Stimulated activated CD4-positive, alpha-beta T cell treated with anti-CD3 and anti-CD28 coated beads, Interleukin-4, amount 100 ng/mL, for 48 hours (primary cell): ENCODE measurements at regions not wholly inside any gene's neighbourhood (a gene's known extent, or its start where the extent isn't known, plus 50 kb on each side); places are given as distances from the start of the nearest gene placed in this dataset.

Experiments
- DNase-seq, 2 donors: peaks; one replicate each; pipeline ENCODE4 v3.0.0-alpha.2; 2020; ENCODE audit warnings: low read depth in 2 of 2

DNA sequence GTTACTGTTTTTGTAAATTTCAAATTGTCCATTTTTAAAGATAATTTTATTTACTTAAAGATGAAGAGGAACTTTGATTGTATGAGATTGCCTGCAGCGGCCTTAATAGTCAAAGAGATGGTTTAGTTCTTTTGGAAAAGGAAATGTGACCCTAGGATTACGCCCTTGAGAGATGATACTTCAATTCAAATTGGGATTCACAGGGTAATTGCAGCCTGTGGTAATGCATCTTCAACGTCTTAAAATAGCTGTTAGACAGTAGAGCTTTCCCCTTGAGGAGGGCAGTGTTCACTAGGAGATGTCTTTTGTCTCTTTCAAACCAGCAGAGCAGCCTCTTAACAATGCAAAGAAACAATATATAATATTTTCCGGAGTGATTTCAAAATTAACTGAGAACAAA lies 127.1 kb downstream of the TAF11L14 start:
- no peak for DNase-seq

DNA sequence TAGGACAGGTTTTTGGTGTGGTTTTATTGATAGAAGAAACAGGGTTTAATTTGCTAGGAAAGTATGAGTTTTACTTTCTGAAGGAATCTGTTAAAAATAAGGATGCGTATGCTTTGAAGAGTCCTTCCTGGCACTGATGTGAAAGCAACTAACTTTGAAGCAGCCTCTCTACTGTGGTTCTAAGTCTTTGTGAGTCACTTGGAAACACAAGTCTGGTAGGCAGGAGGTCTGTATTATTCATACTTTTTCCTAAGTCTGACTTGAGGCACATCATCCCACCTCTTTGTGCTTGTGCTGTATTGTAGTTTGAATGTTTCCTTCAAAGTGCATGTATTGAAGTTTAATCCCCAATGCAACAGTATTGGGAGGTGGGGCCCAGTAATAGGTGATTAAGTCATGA lies 129.0 kb downstream of the TAF11L14 start:
- DNase-seq, result no peak

DNA sequence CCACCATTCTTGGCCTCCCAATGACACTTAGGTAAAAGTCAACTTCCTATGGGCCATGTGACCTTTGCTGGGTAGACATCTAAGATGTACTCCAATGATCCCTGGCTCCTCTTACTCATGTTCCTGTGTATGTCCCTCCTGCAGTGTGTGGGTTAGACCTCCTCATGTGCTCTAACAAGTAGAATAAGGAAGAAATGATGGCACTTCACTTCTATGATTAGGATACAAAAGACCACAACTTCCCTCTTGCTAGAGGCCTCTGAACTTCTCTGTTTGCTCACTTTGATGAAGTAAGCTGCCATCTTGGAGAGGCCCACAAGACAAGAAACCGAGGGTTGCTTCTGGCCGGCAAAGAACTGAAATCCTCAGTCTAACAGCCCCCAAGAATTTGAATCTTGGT lies 131.8 kb downstream of the TAF11L14 start:
- no peak for DNase-seq

DNA sequence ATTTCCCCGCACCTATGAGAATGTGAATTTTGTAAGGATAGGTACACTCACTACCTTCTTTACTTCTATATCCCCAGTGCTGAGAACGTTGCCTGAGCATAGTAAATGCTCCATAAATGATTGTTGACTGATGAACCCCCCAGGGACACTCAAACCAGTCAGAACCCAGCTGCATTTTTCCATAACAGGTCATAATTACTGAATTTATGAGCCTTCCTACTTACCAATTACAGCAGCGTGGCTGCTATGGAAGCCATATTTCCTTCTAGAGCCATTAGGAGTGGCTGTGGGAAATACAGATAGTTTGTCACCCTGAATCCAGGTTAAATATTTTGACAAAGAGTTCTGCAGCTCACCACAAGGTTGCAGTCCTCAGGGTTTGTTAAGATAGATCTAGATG lies 135.0 kb downstream of the TAF11L14 start:
- DNase-seq, result no peak

DNA sequence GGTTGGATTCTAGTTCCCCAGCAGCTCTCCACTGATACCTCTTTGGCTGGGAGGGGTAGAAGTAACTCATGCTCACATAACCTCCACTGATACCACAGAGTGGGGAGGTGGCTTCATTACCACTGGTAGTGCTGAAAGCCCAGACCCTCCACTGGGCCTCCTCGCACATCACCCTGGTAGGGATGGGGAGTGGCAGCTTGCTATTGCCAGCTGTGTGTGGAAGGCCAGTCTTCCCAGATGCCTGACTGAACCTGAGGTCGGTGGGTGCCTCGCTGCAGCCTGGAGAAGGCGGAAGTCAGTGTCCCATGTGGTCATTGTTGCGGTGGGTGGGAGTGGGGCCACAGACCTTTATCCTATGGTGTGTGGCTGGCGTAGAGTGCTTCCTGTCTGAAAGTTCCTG lies 138.0 kb downstream of the TAF11L14 start:
- DNase-seq, result no peak

DNA sequence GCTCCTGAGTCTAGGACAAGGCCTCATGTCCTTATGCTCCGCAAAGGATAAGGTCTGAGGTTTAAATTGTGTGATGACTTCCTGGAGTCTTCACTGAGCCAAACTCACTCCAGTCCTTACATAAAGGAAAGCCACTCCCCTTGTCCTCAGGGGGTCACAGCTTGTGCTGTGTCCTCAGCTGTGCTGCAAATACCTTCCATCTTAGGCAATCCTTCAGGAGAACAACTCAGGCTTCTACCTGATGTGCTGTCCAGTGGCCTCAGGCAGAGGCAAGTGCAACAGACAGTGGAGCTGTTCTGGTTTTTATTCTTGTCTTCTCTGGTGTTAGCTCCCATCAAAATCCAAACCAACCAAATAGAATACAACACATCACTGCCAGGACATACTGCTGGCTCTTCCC lies 151.5 kb downstream of the TAF11L14 start:
- DNase-seq, result no peak

DNA sequence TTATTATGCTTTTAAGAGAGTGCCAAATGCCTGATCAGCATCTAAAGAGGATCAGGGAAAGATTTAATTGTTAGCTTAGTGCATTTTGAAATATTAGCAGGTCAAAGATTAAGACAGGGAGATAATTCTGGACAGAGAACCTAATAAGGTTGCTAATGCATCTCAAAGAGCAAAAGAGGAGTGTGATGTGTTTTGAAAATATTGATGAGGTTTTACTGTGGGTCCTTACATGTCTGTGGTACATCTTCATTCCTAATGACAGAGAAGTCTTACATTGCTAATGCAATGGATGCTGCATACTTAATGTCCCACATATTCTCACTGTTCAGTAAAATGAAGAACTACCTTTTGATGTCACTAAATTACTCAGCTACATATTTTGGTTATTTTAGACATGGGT lies 154.1 kb downstream of the TAF11L14 start:
- DNase-seq, result no peak

DNA sequence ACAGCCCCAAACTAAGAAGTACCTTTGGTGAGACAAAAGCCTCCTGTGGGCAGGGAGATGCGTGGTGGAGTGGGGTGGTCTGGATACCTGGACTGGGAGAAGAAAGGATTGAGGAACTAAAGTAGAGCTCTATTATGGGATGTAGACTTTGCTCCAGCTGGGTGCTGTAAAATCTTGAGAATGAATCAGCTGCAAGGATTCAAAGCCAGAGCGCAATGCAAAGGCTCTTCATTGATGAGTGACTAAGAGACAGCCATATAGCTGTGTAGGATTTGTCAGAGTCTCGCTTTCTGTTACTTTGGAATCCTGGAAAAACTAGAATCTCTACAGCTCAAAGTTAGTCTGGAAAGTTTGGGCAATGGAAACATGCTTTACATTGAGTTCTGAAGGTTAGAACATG lies 159.9 kb downstream of the TAF11L14 start:
- DNase-seq, result no peak

DNA sequence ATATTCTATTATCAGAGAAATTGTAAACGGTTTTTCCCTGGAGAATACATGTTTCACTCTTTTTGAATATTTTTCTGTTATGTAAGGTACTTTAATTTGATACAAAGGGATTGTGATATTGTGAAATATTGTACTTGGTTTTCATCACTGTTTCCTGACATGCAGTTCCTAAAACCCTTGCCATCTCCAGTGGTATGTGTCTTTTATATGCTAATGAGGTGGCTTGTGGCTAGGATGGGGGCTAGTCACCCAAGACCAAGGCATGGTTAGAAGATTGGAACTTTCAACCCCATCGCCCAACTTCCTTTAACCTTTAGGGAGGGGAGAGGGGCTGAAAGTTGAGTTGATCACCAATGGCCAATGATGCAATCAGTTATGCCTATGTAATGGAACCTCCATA lies 160.6 kb downstream of the TAF11L14 start:
- DNase-seq, result no peak

DNA sequence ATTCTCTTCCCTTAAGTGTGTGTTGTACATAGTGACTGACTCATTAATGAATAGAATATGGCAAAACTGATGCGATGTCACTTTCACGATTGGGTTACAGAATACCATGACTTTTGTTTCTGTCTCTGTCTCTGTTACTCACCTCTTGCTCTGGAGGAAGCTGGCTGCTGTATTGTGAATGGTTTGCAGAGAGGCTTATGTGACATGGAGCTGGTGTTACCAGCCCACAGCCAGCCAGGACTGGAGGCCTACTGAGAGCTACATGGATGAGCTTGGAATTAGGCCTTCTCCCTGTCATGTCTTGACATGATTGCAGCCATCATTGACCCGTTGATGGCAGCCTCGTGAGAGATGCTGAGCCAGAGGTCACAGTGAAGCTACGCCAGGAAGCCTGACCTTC lies 161.9 kb downstream of the TAF11L14 start:
- DNase-seq, result no peak

DNA sequence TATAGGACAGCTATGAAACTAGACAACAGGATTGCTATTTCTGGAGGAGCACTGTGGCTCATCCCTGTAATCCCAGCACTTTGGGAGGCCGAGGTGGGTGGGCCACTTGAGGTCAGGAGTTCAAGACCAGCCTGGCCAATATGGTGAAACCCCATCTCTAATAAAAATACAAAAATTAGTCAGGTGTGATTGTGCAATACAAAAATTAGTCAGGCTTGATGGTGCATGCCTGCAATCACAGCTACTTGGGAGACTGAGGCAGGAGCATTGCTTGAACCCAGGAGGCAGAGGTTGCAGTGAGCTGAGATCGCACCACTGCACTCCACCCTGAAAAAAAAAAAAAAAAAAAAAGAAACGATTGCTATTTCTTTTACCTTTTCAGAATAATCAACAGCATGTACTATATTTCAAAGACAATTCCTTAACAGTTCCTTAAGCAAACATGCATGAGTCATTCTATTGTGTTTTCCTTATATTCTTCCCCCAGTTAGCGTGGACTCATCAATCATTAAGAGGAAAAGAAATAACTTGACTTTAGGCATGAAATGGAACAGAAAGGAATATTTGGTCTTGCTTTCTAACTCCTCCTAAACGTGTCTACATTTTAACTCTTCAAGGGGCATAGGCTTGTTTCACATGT lies 162.6 kb downstream of the TAF11L14 start:
- DNase-seq, result no peak

DNA sequence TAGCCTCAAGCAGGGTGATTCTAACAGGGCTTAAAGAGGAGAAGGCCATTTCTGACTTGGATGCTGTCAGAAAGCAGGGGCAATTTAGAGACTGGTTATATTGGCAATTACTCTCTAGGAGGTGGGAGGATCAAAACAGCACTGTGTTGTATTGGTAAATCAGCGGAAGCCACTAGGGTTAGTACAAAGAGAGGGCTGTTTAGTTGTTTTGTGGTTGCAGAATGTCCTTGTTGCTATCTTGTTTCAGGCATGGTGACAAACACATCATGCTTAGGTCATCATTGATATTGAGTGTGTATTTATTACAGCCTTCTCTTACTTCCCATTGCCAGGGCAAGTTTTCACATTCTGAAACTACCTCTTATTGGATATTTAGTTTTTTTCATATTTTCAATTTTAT lies 165.3 kb downstream of the TAF11L14 start:
- no peak for DNase-seq

DNA sequence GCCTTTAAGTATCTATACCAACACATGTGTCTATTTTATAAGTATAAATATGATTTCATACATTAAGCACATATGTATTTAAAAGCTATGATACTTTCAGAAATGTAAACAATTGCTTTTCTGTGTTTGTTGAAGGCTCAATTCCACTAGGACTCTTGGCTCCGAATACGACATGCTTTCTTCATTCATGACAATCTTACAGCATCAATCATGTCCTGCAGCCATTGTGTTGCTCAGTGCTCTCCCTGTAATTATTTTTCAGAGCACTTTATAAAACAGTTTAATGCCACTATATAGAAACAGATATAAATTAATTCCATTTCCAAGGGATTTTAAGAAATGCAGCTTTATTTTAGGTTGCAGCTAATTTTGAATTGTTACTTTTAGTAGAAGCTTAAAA lies 167.3 kb downstream of the TAF11L14 start:
- DNase-seq, result no peak

DNA sequence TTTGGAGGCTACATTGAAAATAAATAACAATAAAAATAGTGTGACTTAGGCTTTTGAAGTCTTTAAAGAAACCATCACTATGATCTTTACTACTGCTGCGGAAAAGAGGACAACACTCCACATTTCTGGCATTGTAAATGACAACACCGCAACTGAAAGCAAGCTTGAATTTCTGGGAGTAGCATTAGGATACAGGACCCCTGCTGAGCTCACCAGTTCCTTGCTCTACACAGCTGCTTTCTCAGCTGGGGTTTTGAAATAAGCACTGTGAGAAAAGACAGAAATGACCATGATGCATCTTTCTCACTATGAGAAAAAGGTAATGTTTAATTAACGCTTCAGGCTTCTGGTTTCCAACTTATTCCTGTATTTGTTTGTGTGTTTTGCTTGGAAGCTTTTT lies 168.0 kb downstream of the TAF11L14 start:
- DNase-seq, result no peak

DNA sequence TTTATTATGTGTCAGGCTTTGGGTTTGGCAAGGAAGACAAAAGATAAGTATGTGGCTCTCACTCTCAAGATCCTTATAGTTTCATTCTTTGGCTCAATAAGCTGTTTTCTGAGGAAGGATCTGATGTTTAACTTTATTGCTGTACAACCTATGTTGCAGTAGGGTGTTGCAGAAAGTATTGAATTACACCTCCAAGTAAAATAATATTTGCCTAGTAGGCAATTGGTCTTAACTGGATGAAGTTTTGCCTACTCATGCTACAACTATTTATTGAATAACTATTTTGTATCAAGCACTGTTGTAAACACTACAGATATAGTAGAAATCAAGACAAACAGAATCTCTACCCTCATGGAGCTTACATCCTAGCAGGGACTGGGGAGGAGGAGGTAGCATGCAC lies 169.7 kb downstream of the TAF11L14 start:
- no peak for DNase-seq

DNA sequence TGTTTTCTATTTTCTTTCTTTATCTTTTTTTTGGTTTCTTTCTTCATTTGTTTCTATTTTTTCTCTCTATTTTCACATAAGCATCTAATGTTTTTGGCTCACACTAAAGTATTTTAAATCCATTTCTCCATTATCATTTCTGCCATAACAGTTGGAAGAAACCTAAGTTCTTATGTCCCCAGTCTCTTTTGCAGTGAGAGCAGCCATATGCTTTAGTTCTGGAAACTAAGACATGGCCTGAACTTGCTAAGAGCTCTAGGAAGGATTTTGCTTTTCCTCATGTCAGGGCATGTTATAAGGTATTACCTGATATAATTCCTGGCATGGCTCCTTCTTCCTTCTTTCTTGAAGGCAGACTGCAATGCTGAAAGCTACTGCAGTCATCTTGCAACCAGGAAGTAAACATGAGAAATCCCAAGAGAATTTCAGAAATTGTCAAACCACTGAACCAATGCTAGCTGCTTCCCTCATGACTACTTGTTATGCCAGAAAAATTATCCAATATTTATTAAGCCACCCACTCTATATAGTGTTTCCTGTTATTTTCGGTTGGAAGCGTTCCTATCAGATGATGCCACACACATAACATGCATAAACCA lies 171.1 kb downstream of the TAF11L14 start:
- no peak for DNase-seq

DNA sequence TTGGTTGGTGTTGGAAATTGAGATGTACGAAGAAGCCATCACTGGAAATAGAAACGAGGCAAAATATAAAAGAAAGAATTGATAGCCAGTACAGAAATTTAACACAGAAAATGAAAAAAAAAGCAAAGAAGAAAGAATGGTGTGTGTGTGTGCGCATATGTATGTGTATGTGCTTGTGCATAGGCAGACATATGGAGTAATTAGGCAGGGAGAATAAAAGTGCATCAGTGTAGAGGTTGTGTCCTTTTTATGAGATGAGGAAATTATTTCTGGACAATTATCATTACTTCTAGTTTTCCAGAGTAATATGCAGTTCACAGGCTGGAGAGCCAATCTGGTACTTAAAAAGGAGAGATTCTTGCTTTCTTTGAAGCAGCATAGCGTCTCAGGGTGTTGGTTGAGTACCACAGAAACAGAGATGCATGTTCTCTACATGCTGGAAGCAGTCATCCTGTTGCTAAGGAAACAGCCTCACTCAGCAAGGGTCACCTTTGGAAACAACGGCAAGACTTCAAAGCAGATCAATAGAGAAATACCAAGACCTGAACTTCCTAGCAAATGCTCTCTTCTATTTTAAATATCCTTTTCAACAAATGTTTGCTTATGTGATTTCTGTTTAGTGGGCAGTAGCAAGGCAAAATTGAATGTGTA lies 172.7 kb downstream of the TAF11L14 start:
- DNase-seq, result no peak

DNA sequence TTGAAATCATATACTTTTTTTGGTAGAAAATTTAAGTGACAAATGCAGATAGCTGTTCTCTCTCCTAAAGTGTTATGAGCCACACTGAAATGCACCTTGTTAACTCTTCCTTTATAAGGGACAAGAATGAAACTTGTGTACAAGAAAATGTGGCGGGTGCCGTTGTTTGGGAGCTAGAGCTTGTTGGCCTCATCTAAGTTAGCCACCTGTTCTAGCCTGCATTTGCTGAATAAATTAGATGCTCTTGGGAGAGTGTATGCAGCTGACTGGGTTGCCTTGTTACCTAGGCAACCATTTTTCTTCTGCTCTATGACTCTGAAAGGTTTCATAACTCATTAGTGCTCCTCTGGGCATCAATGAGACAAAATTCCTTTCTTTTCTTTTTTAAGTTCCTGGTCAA lies 174.3 kb downstream of the TAF11L14 start:
- no peak for DNase-seq

DNA sequence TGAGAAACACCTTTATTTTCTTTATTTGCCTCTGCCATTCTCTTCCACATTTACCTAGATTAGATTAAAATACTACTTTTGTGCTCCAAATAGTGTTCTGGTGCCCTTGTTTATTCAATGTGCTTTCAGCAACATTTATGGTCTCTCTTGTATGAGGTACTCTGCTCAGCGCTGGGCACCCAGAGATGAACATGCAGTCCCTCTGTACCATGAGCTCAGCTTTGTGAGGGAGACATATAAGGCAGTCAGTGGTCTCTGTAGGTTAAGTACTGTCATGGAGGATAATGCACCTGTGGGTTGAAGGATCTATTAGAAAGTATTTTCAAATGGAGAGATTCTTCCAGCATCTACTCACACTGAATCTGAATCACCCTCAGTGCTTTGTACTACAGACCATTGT lies 176.5 kb downstream of the TAF11L14 start:
- DNase-seq, result no peak

DNA sequence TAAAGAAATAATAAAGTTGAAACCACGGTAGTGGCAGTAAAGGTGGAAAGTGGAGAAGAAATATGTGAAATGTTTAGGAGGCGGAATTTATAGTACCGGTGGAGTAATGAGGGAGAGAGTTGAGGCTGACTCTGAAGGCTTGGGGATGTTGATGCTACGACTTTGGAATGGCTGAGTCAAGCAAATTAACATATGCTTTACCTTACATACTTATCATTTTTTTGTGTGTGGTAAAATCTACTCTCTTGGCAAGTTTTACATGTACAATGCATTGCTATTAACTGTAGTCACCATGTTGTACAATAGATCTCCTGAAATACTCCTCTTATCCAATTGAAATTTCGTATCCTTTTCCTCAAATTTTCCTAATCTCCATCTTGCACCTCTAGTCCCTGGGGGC lies 179.0 kb downstream of the TAF11L14 start:
- no peak for DNase-seq

DNA sequence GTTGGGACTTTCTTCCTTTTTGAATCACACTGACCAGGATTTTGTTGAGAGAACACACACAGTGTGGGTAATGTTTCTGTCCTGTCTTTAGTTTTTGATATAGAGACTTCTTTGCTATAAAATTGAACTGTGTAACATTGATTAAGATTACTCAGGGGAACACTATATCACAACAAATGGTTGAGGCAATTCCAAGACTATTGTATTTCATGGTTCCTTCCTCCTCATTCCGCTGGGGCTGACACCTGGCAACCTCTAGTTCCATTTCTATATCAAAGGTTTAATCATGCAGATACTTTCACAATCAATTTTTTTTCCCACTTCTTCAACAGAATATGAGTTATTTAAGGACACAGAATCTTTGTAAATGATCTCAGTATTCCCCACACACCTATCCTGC lies 182.2 kb downstream of the TAF11L14 start:
- no peak for DNase-seq

DNA sequence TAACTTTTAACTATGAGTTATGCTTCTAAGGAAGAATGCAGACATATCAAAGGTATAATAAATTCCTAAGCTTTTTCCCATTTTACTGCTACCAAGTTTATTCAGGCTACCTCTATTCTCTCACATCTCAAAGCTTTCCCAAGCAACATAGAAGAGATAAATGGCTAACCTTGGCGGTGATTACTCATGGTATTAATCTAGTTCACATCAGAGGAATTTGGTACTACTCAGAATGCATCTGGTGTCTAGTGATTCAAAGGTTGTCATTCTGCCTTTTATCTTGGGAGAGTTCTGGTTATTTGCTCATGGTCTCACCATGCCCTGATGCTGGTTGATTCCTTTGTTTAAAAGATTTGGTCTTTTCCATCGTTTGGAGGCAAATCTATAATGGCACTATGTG lies 182.7 kb downstream of the TAF11L14 start:
- DNase-seq, result no peak

DNA sequence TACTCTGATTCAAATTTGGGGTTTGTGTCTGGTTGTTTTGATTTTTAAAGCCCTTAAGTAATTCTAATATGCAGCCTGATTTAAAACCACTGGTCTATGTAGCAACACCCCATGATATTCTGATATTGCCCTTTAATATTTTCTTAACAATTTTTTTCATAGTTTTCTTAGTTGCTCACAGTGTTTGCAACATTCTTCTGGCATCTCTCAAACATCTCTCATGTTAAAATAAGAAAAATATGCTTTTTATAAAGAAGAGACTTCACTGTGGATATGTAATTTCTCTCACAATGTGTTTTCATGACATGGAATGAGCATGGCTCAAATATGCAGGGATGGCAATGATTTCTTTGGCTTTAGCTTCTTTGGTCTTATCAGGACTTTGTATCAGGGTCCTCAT lies 183.7 kb downstream of the TAF11L14 start:
- no peak for DNase-seq

DNA sequence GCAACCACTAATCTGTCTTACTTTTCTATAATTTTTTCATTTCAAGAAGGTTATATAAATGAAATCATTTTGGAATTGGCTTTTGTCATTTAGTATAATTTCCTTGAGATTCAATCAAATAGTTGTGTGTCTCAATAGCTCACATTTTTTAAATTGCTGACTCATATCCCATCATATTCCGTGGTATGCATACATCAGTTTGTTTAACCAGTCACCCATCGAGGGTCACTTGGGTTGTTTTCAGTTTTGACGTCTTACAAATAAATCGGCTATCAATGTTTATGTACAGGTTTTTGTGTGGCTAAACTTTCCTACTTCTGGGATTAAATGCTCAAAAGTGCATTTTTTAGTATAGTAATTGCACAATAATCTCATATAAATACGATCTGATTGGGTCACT lies 185.5 kb downstream of the TAF11L14 start:
- DNase-seq, result no peak
